Omental fat pad (tissue), 3 donors: ENCODE measurements at regions not wholly inside any gene's neighbourhood (a gene's known extent, or its start where the extent isn't known, plus 50 kb on each side); places are given as distances from the start of the nearest gene placed in this dataset.
"Not testable (repeated sequence)": the region's sequence is repeated elsewhere in the genome, so short reads cannot be mapped to it uniquely, and the experiment has no call there.

Experiments
- ATAC-seq: fragments of 150-250 bp; one replicate; pipeline ENCODE4 v1.9.1; 2016; ENCODE audit warnings: mild to moderate bottlenecking, moderate library complexity; ENCODE audit not compliant: low FRiP score
- DNase-seq: peaks from one replicate; pipeline ENCODE4 v3.0.0-alpha.2; 2019; ENCODE audit warnings: low spot score
- TF ChIP-seq, protein P1 (sequence below), 3 donors: fragments of 450-650 bp; IDR thresholded peaks; one replicate each; pipeline ENCODE4 v1.5.1; 2016 to 2017; ENCODE audit warnings: antibody characterized with exemption in 3 of 3, mild to moderate bottlenecking in 3 of 3, moderate library complexity in 2 of 3

DNA sequence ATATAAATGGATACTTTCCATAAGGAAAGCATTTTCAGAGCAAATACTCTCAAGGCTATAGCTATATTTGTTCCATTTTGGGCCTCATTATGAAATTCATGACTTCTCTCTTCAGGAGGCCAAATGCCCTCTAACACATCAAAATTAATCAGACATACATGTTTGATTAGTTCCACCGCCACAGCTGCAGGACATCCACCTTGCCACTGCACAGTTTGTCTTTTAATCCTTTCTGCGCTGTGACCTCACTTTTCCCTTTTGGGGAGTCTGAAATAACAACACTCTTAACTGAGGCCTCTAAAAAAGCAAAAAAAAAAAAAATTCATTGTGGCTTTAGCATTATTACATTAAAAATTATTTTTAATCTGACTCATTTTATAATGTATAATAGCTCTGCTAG lies 279.1 kb upstream of the CDH12 start:
- DNase-seq (no peak), ATAC-seq (no peak)
- TF ChIP-seq, protein P1, sequence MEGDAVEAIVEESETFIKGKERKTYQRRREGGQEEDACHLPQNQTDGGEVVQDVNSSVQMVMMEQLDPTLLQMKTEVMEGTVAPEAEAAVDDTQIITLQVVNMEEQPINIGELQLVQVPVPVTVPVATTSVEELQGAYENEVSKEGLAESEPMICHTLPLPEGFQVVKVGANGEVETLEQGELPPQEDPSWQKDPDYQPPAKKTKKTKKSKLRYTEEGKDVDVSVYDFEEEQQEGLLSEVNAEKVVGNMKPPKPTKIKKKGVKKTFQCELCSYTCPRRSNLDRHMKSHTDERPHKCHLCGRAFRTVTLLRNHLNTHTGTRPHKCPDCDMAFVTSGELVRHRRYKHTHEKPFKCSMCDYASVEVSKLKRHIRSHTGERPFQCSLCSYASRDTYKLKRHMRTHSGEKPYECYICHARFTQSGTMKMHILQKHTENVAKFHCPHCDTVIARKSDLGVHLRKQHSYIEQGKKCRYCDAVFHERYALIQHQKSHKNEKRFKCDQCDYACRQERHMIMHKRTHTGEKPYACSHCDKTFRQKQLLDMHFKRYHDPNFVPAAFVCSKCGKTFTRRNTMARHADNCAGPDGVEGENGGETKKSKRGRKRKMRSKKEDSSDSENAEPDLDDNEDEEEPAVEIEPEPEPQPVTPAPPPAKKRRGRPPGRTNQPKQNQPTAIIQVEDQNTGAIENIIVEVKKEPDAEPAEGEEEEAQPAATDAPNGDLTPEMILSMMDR (IDR thresholded peaks at IDR 0.05): no peak

DNA sequence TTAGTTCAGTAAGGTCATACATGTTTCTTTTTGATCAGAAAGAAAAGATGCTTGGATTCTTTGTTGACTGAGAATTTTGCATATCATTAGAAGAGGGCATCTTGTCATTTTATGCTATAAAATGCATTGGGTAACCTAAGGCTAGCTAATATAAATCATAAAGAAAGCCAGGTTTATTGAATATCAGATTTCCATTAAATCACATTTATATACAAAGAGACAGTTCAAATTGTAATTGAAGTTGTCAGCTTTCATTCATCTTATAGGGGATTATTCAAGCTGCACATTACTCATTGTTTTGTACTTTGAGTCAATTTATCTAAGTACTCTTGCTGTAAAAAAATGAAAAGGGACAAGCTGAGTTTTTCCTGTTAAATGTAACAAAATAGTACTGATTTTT lies 259.1 kb upstream of the CDH12 start:
- TF ChIP-seq, protein P1 (IDR thresholded peaks at IDR 0.05): no peak
- ATAC-seq: no peak
- no peak for DNase-seq

DNA sequence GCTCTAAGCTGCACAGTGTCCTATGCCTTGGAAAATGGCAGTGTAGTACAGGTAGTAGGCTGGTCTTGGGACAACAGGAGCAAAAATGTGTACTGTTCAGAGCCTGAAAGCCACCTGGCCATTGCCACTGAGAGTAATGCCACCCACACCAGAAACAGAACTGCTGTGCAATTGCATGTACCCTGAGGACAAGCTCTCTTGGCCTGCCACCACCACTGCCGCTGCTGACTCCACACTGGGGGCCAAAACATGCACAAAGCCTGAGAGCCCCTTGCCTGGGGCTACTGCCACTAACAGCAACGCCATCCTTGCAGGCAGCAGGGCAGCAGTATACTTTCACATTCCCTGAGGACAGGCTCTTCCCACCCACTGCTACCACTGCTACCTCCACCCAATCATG lies 251.9 kb upstream of the CDH12 start:
- TF ChIP-seq, protein P1 (IDR thresholded peaks at IDR 0.05): no peak
- no peak for DNase-seq
- no peak for ATAC-seq

DNA sequence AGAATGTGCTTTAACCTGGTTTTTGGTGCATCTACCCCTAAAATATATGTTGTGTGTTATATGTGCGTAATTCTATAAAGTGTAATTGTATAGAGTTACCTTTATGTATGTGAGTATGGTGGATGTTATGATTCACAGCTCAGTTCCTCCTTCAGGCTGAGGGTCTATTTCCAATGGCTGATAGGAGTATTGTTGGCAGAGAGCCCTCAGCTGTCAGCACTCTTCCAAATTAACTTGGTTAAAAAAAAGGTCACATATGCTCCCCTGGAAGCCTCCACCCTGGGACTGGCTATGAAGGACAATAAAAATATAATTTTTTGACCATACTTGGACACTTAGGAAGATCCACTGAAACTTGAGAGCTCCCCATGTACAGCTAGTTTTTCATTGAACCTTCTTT lies 250.4 kb upstream of the CDH12 start:
- TF ChIP-seq, protein P1 (IDR thresholded peaks at IDR 0.05): no peak
- ATAC-seq (no peak), DNase-seq (no peak)

DNA sequence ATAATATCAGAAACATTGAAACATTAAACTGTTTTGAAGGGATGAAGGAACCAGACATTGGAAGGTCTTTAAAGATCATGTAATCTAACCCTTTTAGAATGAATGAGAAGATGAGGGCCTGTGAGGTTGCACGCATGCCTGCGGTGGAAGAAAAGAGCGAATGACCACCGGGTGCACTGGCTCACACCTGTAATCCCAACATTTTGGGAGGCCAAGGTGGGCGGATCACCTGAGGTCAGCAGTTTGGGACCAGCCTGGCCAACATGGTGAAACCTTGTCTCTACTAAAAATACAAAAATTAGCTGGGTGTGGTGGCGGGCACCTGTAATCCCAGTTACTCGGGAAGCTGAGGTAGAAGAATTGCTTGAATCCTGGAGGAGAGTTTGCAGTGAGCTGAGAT lies 242.3 kb upstream of the CDH12 start:
- not testable (repeated sequence) for ATAC-seq, DNase-seq

DNA sequence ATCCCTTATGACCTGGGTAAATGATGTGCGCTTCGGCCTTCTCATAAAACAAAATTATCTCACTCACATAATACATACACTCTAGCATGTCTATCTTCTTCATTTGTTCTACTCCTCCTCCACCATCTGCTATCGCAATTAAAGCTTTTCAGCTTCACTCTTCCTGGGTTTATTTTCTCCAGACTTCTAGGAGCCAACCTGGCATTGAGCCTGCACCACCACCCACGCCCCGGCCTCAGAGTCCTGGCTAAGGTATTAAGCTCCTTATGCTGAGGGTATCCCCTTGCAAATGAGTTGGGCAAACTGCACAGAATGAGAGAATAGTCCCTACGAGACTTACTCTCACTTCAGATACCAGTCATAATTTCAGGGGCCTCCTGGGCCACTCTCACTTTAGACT lies 236.1 kb upstream of the CDH12 start:
- TF ChIP-seq, protein P1 (IDR thresholded peaks at IDR 0.05): no peak
- DNase-seq: no peak
- ATAC-seq: no peak

DNA sequence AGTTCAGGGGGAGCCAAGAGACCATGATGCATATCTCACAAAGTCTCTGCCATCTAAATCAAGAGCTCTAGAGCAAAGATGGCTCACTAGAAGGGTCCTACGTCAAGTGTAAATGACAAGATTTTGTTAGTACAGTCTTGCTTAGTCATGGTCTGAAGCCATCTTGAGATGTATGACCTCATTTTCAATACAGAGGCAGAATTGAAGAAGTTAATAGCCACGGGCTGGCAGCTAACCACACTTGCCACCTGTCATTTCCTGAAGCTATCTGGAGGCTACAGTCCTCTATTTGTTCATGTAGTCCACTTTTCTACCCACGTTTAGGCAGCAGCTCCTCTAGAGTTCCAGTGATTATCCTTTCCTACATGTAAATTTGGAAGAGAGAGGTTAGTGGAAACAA lies 231.7 kb upstream of the CDH12 start:
- TF ChIP-seq, protein P1 (IDR thresholded peaks at IDR 0.05): no peak
- ATAC-seq: no peak
- no peak for DNase-seq

DNA sequence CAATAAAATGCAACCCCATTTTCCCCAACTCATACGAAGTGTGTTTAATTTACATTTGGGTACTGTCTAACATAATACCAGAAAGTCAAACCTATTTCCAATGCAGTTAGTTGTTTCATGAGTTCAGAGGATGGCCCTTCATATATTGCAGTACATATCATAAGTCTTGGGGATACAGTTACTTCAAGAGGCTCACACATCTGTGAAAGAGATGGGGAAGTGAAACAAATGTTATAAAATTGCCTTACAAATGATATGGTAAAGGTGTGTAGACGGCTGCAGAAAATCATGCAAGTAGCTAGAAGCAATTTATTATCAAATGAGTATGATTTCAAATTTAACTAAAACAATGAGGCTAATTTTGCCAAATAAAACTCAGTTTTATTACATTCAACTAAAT lies 219.0 kb upstream of the CDH12 start:
- ATAC-seq (no peak), DNase-seq (no peak)
- TF ChIP-seq, protein P1 (IDR thresholded peaks at IDR 0.05): no peak
